GM18511 (cell line): ENCODE measurements at regions not wholly inside any gene's neighbourhood (a gene's known extent, or its start where the extent isn't known, plus 50 kb on each side); places are given as distances from the start of the nearest gene placed in this dataset.

Experiments
- ATAC-seq: cut with Tn5 transposase; IDR thresholded peaks from one replicate; pipeline ENCODE4 v1.9.1; 2021; ENCODE audit warnings: mild to moderate bottlenecking, moderate library complexity; ENCODE audit not compliant: unreplicated experiment

DNA sequence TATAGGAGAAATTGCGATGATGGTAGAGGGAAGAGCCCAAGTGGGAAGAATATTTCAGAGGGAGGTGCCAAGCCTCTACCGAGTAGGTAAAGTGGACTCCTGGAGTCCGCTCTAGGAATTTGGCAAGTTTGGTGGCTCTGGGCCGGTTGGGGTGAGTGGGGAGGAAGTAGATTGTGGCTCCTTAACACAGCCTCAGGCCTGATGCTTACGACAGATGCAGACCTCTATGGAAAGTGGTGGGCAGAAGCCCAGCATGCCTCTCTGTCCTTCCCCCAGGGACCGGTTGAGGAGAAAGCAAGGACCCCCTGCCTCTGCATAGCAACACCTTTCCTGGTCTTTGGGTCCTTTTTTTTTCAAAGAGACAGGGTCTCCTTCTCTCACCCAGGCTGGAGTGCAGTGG lies 55.9 kb upstream of the SIAH1 start:
- no peak for ATAC-seq

DNA sequence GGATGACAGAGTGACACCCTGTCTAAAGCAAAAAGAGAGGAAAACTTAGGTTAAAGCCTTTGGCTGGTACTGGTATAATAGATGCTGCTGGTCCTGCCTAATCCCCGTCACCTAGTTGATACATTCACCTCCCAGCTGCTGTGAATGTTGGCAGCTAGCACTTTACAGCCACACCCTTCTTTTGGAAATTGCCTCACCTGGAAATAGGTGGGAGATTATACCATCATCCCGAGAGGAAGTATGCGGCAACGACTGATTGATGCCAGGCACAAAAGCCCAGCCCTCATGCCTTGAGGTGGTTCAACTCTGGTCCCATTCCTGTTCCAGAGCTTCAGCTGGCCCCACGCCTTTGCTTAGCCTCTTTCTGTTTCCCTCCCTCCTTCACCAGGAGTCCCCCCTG lies 53.2 kb upstream of the SIAH1 start:
- no peak for ATAC-seq

GRCh38 chr16:48435906-48436305 lies 50.7 kb upstream of the SIAH1 start:
- ATAC-seq: no peak

DNA sequence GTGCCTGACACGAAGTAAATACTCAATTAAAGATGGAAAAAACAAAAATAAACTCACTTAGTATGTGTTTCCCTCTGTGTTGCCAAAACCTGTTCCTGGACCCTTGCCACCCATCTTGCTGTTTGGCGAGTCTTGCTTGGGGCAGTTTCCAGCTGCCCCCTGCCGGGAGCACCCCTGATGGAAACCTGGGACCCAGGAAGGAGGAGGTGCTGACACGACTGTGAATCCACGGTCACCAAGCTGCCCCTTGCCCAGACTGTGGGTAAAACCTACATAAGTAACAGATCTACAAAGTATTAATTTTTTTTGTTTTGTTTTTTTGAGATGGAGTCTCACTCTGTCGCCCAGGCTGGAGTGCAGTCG lies 50.1 kb upstream of the SIAH1 start:
- ATAC-seq: no peak
